Stomach (tissue), 8 donors: ENCODE measurements at regions not wholly inside any gene's neighbourhood (a gene's known extent, or its start where the extent isn't known, plus 50 kb on each side); places are given as distances from the start of the nearest gene placed in this dataset.

Experiments
- DNase-seq, 2 donors: peaks; one replicate each; pipeline versions ENCODE4 v3.0.0 to v3.0.0-alpha.2; 2013 to 2019
- H3K27ac ChIP-seq, 5 donors: fragments of 200-600 bp in 4 of 5; sonication (generic) in 4 of 5; one replicate each; pipeline ENCODE4 v1.5.1; 2013 to 2019; ENCODE audit warnings: mild to moderate bottlenecking in 1 of 5, moderate library complexity in 1 of 5
- H3K27me3 ChIP-seq, 3 donors: fragments of 200-600 bp; sonication (generic); one replicate each; pipeline ENCODE4 v1.5.1; 2017 to 2019; ENCODE audit warnings: mixed run types in 1 of 3
- H3K36me3 ChIP-seq, 4 donors: fragments of 200-600 bp; sonication (generic); 1 replicate in 3 of 4; 2 replicates in 1 of 4; pipeline ENCODE4 v1.5.1; 2016 to 2019
- H3K4me1 ChIP-seq, 4 donors: fragments of 200-600 bp; sonication (generic); one replicate each; pipeline ENCODE4 v1.5.1; 2016 to 2019
- H3K4me3 ChIP-seq, 4 donors: fragments of 200-600 bp; sonication (generic) in 3 of 4; one replicate each; pipeline ENCODE4 v1.5.1; 2016 to 2019; ENCODE audit warnings: mild to moderate bottlenecking in 1 of 4
- H3K9me3 ChIP-seq, 4 donors: fragments of 200-600 bp; sonication (generic); one replicate each; pipeline ENCODE4 v1.5.1; 2016 to 2019
- EP300 ChIP-seq: sonication (generic); formaldehyde crosslinking; IDR thresholded peaks from one replicate; pipeline ENCODE4 v1.6.1; 2017; ENCODE audit warnings: antibody characterized with exemption
- POLR2A ChIP-seq, 4 donors: fragments of 450-650 bp; IDR thresholded peaks; one replicate each; pipeline ENCODE4 v1.6.1; 2016; ENCODE audit warnings: antibody characterized with exemption in 4 of 4, control low read depth in 2 of 4, mild to moderate bottlenecking in 1 of 4, moderate library complexity in 1 of 4
- POLR2AphosphoS5 ChIP-seq, 3 donors: sonication (generic); formaldehyde crosslinking; IDR thresholded peaks; one replicate each; pipeline ENCODE4 v1.6.1; 2016; ENCODE audit warnings: antibody characterized with exemption in 3 of 3
- WGBS, 5 donors: extraction: QIAGEN DNeasy Blood & Tissue Kit in 3 of 5; methylation state at CpG; one replicate each; pipeline versions ENCODE4 v1.1.5 to v1.1.7; 2013 to 2018; 5-methylcytosine and 5-hydroxymethylcytosine counted together
- intact Hi-C: fragments of 100-400 bp; cut with DNase I; formaldehyde crosslinking; loops from one replicate; pipeline ENCODE4 v1.15.1; 2023; ENCODE audit warnings: low total_unique reads
- TF ChIP-seq, protein P1 (sequence below), 7 experiments: fragments of 450-650 bp in 4 of 7; fragments of 200-600 bp in 3 of 7; sonication (generic) in 3 of 7; IDR thresholded peaks; one replicate each; pipeline ENCODE4 v1.5.1; 2016 to 2019; ENCODE audit warnings: antibody characterized with exemption in 7 of 7, control low read depth in 2 of 7, mild to moderate bottlenecking in 1 of 7
- donor health status: healthy with polysubstance abuse.
- donor health status: Bipolar disorder and iron deficiency.
- donor health status: healthy.

DNA sequence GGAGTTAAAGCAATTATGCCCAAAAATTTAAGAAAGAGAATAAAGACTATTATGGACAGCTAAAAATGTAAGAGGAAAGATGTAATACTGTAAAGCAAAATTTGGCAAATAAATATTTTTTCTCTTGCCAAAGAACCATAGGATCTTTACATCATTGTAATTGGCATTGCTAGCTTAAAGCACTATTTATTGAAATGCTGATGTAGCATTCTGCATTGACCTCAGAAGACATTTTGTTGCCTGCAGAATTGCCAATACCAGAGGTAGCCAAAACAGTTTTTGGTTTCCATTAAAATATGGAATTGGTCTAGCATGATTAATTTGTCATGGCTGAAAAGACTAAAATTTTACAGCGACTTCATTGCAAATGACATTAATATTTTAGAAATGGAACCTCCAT, 191.5 kb upstream of the CHODL start:
- DNase-seq, result no peak
- Histone ChIP-seq H3K27me3 (no peaks in the 10 kb centered on the region), H3K36me3 (no peaks in the 10 kb centered on the region), H3K9me3 (no peaks in the 10 kb centered on the region), H3K4me3 (no peak overlapping the region), H3K4me1 (no peaks in the 10 kb centered on the region), H3K27ac (no peak overlapping the region)
- 79 to 87% (median 83%) methylated on average over 1 of the region's 1 CpG for WGBS, 5 donors
- TF ChIP-seq, protein P1, sequence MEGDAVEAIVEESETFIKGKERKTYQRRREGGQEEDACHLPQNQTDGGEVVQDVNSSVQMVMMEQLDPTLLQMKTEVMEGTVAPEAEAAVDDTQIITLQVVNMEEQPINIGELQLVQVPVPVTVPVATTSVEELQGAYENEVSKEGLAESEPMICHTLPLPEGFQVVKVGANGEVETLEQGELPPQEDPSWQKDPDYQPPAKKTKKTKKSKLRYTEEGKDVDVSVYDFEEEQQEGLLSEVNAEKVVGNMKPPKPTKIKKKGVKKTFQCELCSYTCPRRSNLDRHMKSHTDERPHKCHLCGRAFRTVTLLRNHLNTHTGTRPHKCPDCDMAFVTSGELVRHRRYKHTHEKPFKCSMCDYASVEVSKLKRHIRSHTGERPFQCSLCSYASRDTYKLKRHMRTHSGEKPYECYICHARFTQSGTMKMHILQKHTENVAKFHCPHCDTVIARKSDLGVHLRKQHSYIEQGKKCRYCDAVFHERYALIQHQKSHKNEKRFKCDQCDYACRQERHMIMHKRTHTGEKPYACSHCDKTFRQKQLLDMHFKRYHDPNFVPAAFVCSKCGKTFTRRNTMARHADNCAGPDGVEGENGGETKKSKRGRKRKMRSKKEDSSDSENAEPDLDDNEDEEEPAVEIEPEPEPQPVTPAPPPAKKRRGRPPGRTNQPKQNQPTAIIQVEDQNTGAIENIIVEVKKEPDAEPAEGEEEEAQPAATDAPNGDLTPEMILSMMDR (IDR thresholded peaks at IDR 0.05), result no peak
- no peak for TF ChIP-seq EP300
- no peak for TF ChIP-seq POLR2A (IDR thresholded peaks at IDR 0.05)
- TF ChIP-seq POLR2AphosphoS5 (IDR thresholded peaks at IDR 0.05), result no peak
- intact Hi-C loops, result no loop called here

DNA sequence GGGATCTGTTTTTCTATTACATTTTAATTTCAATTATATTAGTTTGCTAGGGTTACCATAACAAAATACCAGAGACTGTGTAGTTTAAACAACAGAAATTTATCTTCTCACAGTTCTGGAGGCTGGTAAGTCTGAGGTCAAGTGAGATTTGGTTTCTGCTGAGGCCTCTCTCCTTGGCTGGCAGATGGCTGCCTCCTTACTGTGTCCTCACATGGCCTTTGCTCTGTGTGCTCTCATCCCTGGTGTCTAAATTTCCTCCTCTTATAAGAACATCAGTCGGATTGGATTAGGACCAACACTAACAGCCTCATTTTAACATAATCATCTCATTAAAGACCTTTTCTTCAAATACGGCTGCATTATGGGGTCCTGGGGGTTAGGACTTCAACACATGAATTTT, 195.2 kb upstream of the CHODL start:
- Histone ChIP-seq H3K9me3 (no peaks in the 10 kb centered on the region), H3K4me1 (no peaks in the 10 kb centered on the region), H3K36me3 (no peaks in the 10 kb centered on the region), H3K4me3 (no peak overlapping the region), H3K27ac (no peak overlapping the region), H3K27me3 (no peaks in the 10 kb centered on the region)
- intact Hi-C loops, result no loop called here
- peak in 1 of 2 donors; percentile 8 for DNase-seq
- 68 to 77% (median 73%) methylated on average over 2 of the region's 2 CpGs for WGBS, 5 donors
- TF ChIP-seq POLR2A (IDR thresholded peaks at IDR 0.05), result no peak
- no peak for TF ChIP-seq EP300
- no peak for TF ChIP-seq POLR2AphosphoS5 (IDR thresholded peaks at IDR 0.05)
- TF ChIP-seq, protein P1 (IDR thresholded peaks at IDR 0.05), result no peak

DNA sequence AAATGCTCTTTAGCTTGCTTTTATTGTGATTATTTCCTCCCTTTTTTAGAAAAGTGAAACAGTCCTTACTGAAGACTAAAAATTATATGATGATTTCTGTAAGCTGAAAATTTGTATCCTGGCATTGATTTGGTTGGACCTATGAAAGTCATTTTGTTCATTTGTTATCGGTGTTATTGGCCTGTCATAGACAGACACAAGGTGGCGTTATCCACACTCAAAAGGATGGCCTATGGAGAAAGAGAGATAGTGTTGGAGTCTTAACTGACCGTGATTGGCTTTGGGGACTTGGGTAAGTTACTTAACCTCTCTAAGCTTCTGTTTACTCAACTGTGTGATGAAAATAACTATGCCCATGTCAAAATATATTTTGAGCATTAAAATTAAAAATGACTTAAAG, 203.6 kb upstream of the CHODL start:
- no peak for TF ChIP-seq POLR2AphosphoS5 (IDR thresholded peaks at IDR 0.05)
- TF ChIP-seq EP300, result no peak
- TF ChIP-seq POLR2A (IDR thresholded peaks at IDR 0.05), result no peak
- TF ChIP-seq, protein P1 (IDR thresholded peaks at IDR 0.05), result no peak
- peak in 1 of 2 donors; percentile 32 for DNase-seq
- 15 to 25% (median 23%) methylated on average over 3 of the region's 3 CpGs for WGBS, 5 donors

DNA sequence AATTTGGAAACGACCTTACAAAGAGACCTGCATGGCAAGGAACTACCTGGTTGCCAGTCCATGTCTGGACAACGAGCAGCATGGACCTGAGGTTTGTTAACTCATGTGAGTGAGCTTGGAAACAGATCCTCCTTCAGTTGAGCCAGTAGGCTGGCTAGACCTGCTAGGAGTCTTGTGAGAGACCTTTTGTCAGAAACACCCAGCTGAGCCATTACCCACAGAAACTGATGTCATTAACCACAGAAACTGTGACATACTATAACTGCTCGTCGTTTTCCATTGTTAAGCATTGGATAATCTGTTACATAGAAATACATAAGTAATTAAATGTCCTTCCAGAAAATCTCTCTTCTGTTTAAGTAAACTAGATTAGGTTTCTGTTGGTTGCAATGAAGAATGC, 211.1 kb upstream of the C21orf91 start:
- 53 to 70% (median 67%) methylated on average over 4 of the region's 4 CpGs for WGBS, 5 donors
- TF ChIP-seq EP300 (no peak), POLR2A (IDR thresholded peaks at IDR 0.05) (no peak), POLR2AphosphoS5 (IDR thresholded peaks at IDR 0.05) (no peak)
- TF ChIP-seq, protein P1 (IDR thresholded peaks at IDR 0.05), result no peak
- Histone ChIP-seq H3K36me3 (no peaks in the 10 kb centered on the region), H3K9me3 (peaks cover 0 to 8% (median 2%) of the 10 kb centered on the region in 4 donors), H3K27me3 (no peaks in the 10 kb centered on the region), H3K27ac (no peak overlapping the region), H3K4me3 (no peak overlapping the region), H3K4me1 (no peaks in the 10 kb centered on the region)
- intact Hi-C loops, result no loop called here
- no peak for DNase-seq

More for the DNA sequence above, 203.6 kb upstream of the CHODL start:
- Histone ChIP-seq H3K27ac (no peak overlapping the region), H3K9me3 (no peaks in the 10 kb centered on the region), H3K4me1 (no peaks in the 10 kb centered on the region), H3K4me3 (no peak overlapping the region), H3K36me3 (no peaks in the 10 kb centered on the region), H3K27me3 (no peaks in the 10 kb centered on the region)
- intact Hi-C loops, result no loop called here
